ENCODE measurements at regions not wholly inside any gene's neighbourhood (a gene's known extent, or its start where the extent isn't known, plus 50 kb on each side); places are given as distances from the start of the nearest gene placed in this dataset.

DNA sequence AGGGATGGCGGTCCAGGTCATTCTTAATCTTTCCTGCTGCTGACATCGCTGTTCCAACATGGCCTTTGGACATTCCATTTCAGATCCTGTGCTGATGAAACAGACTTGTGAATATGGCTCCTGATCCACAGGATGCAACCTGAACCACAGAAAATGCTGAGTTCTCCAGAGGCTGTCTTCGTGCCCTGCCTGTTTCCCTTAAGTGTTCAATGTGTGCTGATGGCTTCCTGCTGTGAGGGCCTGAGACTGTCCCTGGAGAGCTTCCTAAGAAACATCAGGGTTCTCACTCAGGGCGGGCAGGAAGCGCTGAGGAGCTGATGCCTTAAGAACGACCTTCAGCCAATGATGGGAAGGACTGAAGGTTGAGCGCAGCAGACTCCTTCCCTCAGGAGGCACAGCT is 909.4 kb downstream of the UQCRFS1 start:
- DNase-seq (ENCODE audit: low spot score) (no peak), ATAC-seq (ENCODE audit: insufficient number of reproducible peaks, low FRiP score, low read depth) (no peak)
- H3K9me3 ChIP-seq, result no peaks in the 10 kb centered on the region
- no peak overlapping the region for H3K27ac ChIP-seq
- H3K27me3 ChIP-seq (replicated peaks; ENCODE audit: insufficient read depth), result no peaks in the 10 kb centered on the region
- TF ChIP-seq, protein P1, sequence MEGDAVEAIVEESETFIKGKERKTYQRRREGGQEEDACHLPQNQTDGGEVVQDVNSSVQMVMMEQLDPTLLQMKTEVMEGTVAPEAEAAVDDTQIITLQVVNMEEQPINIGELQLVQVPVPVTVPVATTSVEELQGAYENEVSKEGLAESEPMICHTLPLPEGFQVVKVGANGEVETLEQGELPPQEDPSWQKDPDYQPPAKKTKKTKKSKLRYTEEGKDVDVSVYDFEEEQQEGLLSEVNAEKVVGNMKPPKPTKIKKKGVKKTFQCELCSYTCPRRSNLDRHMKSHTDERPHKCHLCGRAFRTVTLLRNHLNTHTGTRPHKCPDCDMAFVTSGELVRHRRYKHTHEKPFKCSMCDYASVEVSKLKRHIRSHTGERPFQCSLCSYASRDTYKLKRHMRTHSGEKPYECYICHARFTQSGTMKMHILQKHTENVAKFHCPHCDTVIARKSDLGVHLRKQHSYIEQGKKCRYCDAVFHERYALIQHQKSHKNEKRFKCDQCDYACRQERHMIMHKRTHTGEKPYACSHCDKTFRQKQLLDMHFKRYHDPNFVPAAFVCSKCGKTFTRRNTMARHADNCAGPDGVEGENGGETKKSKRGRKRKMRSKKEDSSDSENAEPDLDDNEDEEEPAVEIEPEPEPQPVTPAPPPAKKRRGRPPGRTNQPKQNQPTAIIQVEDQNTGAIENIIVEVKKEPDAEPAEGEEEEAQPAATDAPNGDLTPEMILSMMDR (IDR thresholded peaks at IDR 0.05), result no peak
- H3K4me1 ChIP-seq (ENCODE audit: control insufficient read depth in 1 of 2, low read depth in 2 of 2), result no peaks in the 10 kb centered on the region
- no peaks in the 10 kb centered on the region for H3K36me3 ChIP-seq
- no peak overlapping the region for H3K4me3 ChIP-seq

DNA sequence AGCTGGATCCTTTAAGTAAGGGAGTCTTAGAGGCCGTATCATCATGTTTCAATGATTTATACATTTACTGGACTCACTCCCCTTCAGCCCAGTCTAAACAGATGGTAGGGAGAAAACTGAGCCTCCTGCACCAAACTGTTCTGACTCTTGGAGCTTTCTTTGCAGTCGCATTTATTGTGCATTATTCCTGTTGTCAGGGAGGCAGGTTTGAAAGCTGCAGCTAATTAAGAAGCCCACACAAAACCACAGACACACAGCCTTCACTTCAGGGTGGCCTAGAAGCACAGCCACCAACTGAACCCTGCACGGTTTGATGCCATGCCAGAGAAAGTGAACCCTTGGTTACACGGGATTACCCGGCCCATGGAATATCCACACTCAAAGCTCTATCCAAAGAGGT is 911.0 kb downstream of the UQCRFS1 start:
- Histone ChIP-seq H3K4me3 (no peak overlapping the region), H3K27me3 (replicated peaks; ENCODE audit: insufficient read depth) (no peaks in the 10 kb centered on the region), H3K27ac (no peak overlapping the region), H3K36me3 (no peaks in the 10 kb centered on the region), H3K4me1 (ENCODE audit: control insufficient read depth in 1 of 2, low read depth in 2 of 2) (no peaks in the 10 kb centered on the region), H3K9me3 (no peaks in the 10 kb centered on the region)
- ATAC-seq (ENCODE audit: insufficient number of reproducible peaks, low FRiP score, low read depth) (no peak), DNase-seq (ENCODE audit: low spot score) (no peak)
- TF ChIP-seq, protein P1 (IDR thresholded peaks at IDR 0.05), result no peak

DNA sequence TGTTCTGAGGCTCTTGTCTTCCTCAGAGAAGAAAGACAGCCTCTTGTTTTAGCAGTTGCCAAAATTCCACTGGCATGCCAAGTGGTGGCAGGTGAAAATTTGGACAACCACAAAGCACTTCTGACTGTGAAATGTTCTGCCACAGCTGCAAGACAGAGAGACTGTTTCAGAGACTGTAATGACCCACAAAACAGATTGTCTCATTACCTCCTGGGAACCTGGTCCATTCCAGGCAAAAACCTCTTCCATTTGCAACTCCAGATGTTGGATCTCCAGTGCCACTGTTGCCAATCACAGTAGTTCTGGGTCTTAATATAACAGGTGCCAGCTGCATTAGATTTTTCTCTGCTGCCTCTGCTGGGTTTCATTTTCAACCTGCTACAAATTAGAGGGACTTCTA is 911.5 kb downstream of the UQCRFS1 start:
- H3K4me3 ChIP-seq, result no peak overlapping the region
- ATAC-seq (ENCODE audit: insufficient number of reproducible peaks, low FRiP score, low read depth), result no peak
- H3K9me3 ChIP-seq, result no peaks in the 10 kb centered on the region
- H3K36me3 ChIP-seq, result no peaks in the 10 kb centered on the region
- TF ChIP-seq, protein P1 (IDR thresholded peaks at IDR 0.05), result no peak
- no peaks in the 10 kb centered on the region for H3K4me1 ChIP-seq (ENCODE audit: control insufficient read depth in 1 of 2, low read depth in 2 of 2)
- H3K27ac ChIP-seq, result no peak overlapping the region
- no peak for DNase-seq (ENCODE audit: low spot score)
- no peaks in the 10 kb centered on the region for H3K27me3 ChIP-seq (replicated peaks; ENCODE audit: insufficient read depth)

DNA sequence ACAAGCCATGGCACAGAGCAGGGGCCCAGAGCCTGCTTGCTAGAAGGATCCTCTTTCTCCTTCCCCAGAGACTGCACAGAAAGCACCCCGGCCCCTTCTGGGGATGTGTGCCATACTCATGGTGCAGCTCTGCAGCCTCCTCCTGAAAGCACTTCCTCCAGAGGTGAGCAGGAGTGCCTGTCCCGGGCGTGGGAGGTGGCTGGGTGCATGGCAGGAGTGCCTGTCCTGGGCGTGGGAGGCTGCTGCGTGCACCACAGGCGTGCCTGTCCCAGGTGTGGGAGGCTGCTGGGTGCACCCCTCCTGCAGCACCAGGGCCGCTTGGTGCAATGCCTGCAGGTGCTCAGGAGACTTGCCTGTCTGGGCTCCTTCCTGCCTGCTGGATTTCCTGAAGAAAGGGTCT is 913.3 kb downstream of the UQCRFS1 start:
- Histone ChIP-seq H3K4me3 (no peak overlapping the region), H3K36me3 (no peaks in the 10 kb centered on the region), H3K27me3 (replicated peaks; ENCODE audit: insufficient read depth) (no peaks in the 10 kb centered on the region), H3K27ac (no peak overlapping the region), H3K4me1 (ENCODE audit: control insufficient read depth in 1 of 2, low read depth in 2 of 2) (no peaks in the 10 kb centered on the region), H3K9me3 (no peaks in the 10 kb centered on the region)
- TF ChIP-seq, protein P1 (IDR thresholded peaks at IDR 0.05), result no peak
- DNase-seq (ENCODE audit: low spot score) (no peak), ATAC-seq (ENCODE audit: insufficient number of reproducible peaks, low FRiP score, low read depth) (no peak)

DNA sequence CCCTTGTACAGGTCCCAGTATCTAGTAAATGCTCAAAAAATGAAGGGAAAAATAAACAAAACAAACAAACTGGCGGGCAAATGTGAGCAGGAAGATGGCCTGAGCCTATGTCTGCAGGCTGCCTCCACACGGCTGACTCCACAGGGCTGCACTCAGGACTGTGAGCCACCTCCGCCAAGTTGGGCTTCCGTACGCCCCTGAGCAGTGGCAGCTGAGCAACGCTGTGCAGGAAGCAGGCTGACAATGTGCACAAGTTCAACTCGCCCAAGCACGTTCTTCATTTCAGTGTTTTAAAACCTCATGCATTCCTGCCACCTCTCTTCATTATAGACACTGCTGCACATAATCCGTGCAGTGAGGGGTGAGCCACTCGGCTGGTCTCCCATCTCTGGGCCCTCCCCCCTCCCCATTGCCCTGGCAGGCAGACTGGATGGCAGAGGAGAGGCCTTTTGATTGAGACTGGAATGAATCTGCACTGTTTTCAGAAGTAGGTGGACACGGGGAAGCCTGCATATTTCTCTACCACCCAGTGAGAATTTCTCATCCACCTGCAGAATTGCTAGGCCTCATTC is 915.3 kb downstream of the UQCRFS1 start:
- no peaks in the 10 kb centered on the region for H3K36me3 ChIP-seq
- no peaks in the 10 kb centered on the region for H3K4me1 ChIP-seq (ENCODE audit: control insufficient read depth in 1 of 2, low read depth in 2 of 2)
- DNase-seq (ENCODE audit: low spot score), result no peak
- no peak overlapping the region for H3K4me3 ChIP-seq
- TF ChIP-seq, protein P1 (IDR thresholded peaks at IDR 0.05), result no peak
- no peaks in the 10 kb centered on the region for H3K27me3 ChIP-seq (replicated peaks; ENCODE audit: insufficient read depth)
- no peaks in the 10 kb centered on the region for H3K9me3 ChIP-seq
- ATAC-seq (ENCODE audit: insufficient number of reproducible peaks, low FRiP score, low read depth), result no peak
- no peak overlapping the region for H3K27ac ChIP-seq
